GM18505 (cell line): ENCODE measurements at regions not wholly inside any gene's neighbourhood (a gene's known extent, or its start where the extent isn't known, plus 50 kb on each side); places are given as distances from the start of the nearest gene placed in this dataset.
"Not testable (repeated sequence)": the region's sequence is repeated elsewhere in the genome, so short reads cannot be mapped to it uniquely, and the experiment has no call there.

Source experiments
- ATAC-seq: cut with Tn5 transposase; IDR thresholded peaks from one replicate; pipeline ENCODE4 v1.9.1; 2021; ENCODE audit not compliant: unreplicated experiment
- POLR2A ChIP-seq: IDR thresholded peaks from 4 replicates; pipeline ENCODE4 v1.6.1; 2011; ENCODE audit warnings: borderline replicate concordance; ENCODE audit not compliant: insufficient read depth, insufficient read length; ENCODE audit errors: extremely low read depth

DNA sequence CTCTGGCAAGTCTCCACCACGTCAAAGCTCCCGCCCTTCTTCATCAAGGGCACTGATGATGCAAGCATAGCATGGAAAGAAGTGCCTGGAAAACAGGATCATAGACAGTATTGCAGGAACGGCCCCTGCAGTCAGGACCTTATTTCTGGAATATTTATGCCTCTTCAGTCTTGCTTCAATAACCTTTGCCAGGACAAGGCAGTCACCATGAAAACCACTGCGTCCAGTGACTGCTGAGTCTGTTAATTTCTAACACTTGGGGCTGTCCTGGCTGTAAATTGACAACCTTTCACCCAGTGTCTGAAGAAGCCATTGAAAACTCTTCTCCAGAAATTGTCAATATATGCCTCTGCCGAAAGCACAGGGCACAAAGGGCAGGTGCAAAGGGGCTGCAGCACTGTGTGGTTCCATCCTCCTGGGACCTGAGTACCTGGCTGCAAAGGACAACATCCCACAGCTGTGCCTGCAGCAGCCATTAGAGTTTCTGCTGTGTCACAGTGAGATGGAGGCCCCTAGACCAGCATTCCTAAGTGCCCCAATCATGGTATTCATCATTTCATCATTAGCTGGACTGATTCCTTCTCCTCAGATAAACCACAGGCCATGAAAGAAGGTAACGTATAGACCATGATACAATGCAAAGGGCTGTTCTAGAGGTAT, 819.6 kb downstream of the RNF144A start:
- ATAC-seq, result no peak
- TF ChIP-seq POLR2A, result no peak

DNA sequence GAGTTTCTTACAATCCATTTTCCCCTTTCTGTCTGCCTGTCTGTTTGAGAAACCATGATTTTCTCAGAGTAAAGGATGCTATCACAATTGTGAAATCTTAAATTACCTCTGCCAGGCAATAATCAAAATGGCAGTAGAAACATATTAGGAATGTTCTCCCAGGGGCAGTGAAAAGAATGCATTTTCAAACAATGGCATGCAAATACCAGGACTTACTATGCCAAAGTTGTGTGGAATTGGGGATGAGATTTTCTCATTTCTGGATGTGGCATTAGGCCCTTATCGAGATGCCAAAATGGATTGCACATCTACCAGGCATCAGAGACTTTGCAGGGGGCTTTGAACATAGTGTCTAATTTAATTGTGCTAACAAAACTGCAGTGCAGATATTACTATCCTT, 821.4 kb downstream of the RNF144A start:
- no peak for ATAC-seq
- no peak for TF ChIP-seq POLR2A

- TF ChIP-seq POLR2A, result no peak
- ATAC-seq, result no peak
Observed at GRCh38 chr2:7740114-7740513, 822.9 kb downstream of the RNF144A start.

DNA sequence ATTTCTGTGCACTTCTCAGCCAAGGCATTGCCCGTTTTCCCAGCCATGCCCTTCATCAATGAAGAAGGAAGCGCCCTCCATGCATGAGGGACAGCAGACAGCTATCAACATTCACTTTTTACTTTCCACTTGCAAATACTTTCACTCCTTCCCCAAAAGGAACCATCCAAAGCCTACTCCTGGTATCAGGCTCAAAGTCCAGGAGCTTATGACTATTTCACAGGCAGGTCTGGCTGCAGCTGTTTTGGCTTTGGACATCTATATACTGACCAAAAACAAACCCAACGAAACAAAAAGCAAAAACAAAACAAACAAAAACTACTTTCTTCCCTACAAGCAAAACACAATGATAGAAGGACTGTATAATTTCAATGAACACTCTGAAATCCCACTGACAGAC, 825.1 kb downstream of the RNF144A start:
- no peak for ATAC-seq
- no peak for TF ChIP-seq POLR2A

DNA sequence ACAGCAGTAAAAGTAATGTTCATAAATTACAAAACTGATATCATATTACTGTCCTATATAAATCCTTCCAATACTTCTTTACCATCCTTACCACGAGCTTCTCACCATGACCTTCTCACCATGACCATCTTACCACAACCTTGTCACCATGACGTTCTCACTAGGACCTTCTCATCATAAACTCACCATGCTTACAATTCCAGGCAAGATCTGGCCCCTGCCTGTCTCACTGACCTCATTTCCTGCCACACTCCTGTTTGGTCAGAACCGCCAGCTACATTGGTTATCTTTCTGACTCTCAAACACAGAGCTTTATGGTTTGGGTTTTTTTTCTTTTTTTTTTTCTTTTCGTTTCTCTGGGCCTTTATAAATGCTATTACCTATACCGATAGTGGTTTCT, 827.6 kb downstream of the RNF144A start:
- TF ChIP-seq POLR2A, result no peak
- no peak for ATAC-seq

GRCh38 chr2:7745369-7745768, 828.2 kb downstream of the RNF144A start:
- ATAC-seq, result no peak
- no peak for TF ChIP-seq POLR2A

DNA sequence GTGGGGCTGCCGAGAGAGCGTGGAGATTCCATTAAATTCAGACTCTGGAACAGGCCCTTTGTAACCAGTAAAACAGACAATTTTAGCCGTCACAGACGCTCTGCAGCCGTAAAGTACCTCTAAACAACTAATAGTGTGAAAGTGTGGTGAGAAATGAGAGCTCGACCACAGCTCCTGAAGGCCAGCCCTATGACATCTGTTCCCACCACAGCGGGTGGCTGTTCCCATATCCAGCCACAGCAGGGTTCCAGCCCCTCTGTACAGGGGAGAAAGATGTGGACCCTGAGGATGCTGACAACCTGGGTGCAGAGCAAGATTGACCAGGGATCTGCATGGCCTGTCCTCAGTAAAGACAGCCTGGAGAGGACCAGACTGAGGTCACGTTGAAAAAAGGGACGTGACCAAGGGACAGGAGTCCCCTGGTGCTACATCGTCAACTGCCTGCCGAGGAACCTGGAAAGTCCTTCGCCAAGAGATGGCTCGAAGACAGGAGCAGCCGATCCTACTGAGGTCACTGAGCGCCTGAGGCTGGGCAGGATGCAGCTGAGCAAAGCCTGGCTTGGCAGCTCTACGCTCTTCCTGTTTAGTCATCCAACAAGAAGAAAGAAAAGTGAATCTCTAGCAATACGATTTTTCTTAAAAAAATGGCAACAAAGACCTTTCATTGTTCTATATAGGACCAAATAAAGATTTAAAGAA, 831.7 kb downstream of the RNF144A start:
- no peak for TF ChIP-seq POLR2A
- ATAC-seq, result no peak

GRCh38 chr2:7749895-7750559, 832.8 kb downstream of the RNF144A start:
- no peak for ATAC-seq
- TF ChIP-seq POLR2A, result no peak

- no peak for TF ChIP-seq POLR2A
- no peak for ATAC-seq
Observed at GRCh38 chr2:7752291-7752690, 835.1 kb downstream of the RNF144A start.

DNA sequence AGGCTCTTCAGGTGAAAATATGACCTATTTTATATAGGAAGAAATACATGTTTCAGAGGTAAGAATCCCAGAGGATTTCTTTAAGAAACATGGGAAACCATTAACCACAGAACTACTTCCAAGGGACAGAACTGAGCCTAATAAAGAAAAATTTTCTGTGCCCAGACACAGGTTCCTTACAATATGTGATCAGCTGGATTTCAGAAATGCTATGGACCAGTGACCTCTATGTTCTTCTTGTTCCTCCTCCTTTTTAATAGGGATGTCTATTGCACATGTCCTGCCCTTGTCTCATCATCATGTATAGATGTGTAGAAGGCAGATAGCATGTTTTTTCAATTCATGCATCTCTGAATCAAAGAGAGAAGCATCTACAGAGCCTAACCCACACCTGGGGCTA, 836.6 kb downstream of the RNF144A start:
- no peak for TF ChIP-seq POLR2A
- ATAC-seq, result no peak

GRCh38 chr2:7755879-7756278, 838.7 kb downstream of the RNF144A start:
- no peak for ATAC-seq
- no peak for TF ChIP-seq POLR2A

DNA sequence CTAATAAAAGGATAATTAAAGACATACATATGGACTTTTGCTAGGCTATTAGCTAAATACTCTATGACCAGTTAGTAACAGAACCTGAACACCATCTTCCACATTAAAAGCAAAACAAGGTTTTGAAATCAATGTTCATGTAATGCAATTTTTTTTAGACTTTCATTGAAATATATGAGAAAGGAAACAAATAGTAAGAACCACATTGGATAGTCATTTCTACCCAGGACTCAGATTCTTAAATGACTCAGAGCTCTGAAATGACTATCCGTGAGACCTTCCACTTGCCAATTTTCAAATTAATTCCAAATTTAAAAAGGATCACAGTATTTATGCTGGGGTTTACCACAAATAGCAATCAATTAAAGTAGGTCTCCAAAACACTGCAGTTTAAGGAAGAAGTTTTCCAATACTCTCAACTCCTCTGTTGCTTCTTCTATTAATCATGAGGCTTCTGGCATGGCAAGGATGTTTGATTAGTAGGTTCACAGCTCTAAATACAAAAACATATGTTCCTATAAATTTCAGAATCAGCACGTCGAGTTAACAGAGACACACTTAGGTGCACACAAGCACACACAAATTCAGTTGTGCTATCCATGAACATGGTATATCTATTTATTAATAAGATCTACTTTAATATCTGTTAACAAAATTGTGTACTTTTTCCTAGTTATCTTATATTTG, 841.0 kb downstream of the RNF144A start:
- no peak for TF ChIP-seq POLR2A
- no peak for ATAC-seq

DNA sequence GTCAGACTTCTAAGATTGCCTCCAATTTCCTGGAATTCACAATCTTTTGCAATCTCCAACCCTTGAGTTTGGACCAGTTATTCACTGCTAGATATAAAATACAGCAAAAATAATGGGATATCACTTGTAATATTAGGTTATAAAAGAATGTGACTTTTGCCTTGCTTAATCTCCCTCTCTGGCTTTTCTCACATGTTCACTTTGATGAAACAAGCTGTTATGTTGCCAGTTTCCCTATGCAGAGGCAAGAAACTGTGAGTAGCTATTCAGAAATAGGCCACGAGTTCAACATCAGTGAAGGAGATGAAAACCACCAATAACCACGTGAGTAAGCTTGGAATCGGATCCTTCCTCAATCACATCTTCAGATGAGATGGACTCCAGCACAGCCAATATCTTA, 842.7 kb downstream of the RNF144A start:
- no peak for ATAC-seq

GRCh38 chr2:7763418-7763817, 846.2 kb downstream of the RNF144A start:
- ATAC-seq, result not testable (repeated sequence)

More for the DNA sequence above, 842.7 kb downstream of the RNF144A start:
- TF ChIP-seq POLR2A, result no peak
